ENCODE measurements at regions not wholly inside any gene's neighbourhood (a gene's known extent, or its start where the extent isn't known, plus 50 kb on each side); places are given as distances from the start of the nearest gene placed in this dataset.

GRCh38 chr10:4678951-4679671, 146.9 kb upstream of the AKR1E2 start:
- TF ChIP-seq POLR2A (IDR thresholded peaks at IDR 0.05; ENCODE audit: low read depth, low read length) (no peak), POLR2AphosphoS5 (IDR thresholded peaks at IDR 0.05; ENCODE audit: low read depth, low read length) (no peak), TAF1 (IDR thresholded peaks at IDR 0.05; ENCODE audit: borderline replicate concordance, low read depth, low read length) (no peak)

All from GM12892 (cell line).